ENCODE measurements at regions not wholly inside any gene's neighbourhood (a gene's known extent, or its start where the extent isn't known, plus 50 kb on each side); places are given as distances from the start of the nearest gene placed in this dataset.

DNA sequence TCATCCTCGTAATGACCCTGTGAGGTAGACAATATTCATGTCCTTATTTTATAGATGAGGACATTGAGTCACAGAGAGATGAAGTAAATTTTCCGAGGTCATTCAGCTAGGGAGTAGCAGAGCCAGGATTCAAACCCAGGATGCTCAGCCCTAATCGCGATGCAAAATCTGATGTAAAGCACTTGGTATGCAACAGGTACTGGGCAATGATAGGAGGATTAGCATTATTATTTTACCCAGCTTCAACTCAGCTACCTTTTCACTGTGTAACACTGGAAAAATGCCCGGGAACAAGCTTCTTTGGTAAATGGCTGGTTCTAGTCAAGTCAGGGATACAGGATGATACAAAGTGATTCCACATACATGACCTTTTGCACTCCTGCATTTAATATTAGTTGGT lies 88.7 kb downstream of the ATP1A1 start:
- ChIA-PET CTCF (interaction anchor here (0.7 kb wide), 1 partner anchor 30 kb away, joined by 3 read pairs; no protein-coding TSS in a partner anchor), POLR2A (no interaction called here)
- Histone ChIP-seq H3K27me3 (replicated peaks in 1 of 4; ENCODE audit: control extremely low read depth in 1 of 4, control insufficient read depth in 3 of 4, insufficient read depth in 4 of 4, low read length in 3 of 4) (peaks cover 0 to 4% (median 1%) of the 10 kb centered on the region in 4 experiments), H3K4me1 (ENCODE audit: control insufficient read depth in 2 of 2, insufficient read depth in 2 of 2, low read length in 2 of 2) (no peaks in the 10 kb centered on the region), H4K20me1 (ENCODE audit: control insufficient read depth, insufficient read depth, low read length, poor library complexity, severe bottlenecking) (no peaks in the 10 kb centered on the region), H3K79me2 (ENCODE audit: control insufficient read depth, insufficient read depth, low read length) (no peaks in the 10 kb centered on the region), H2AFZ (ENCODE audit: insufficient read depth, low read depth, low read length, poor library complexity, severe bottlenecking) (no peak overlapping the region), H3K4me3 (ENCODE audit: control extremely low read depth in 1 of 5, extremely low read depth in 1 of 5, insufficient read depth in 1 of 5, low read depth in 2 of 5, low read length in 4 of 5) (no peak overlapping the region), H3K27ac (ENCODE audit: low read length in 2 of 2) (no peak overlapping the region), H3K9me3 (ENCODE audit: control extremely low read depth in 1 of 3, control insufficient read depth in 2 of 3, insufficient read depth in 1 of 3, low read length in 2 of 3) (no peaks in the 10 kb centered on the region), H3K9ac (ENCODE audit: low read length) (no peak overlapping the region), H3K4me2 (replicated peaks; ENCODE audit: low read depth, low read length, poor library complexity, severe bottlenecking) (no peak overlapping the region), H3K36me3 (replicated peaks in 1 of 2; ENCODE audit: control extremely low read depth in 1 of 2, control insufficient read depth in 1 of 2, extremely low read depth in 1 of 2, insufficient read depth in 2 of 2, low read length in 1 of 2) (no peaks in the 10 kb centered on the region)
- Mint-ChIP-seq H3K4me3 (no peak overlapping the region), H3K4me1 (no peaks in the 10 kb centered on the region), H3K27me3 (peaks cover 11% of the 10 kb centered on the region), H3K9me3 (ENCODE audit: insufficient read depth) (no peaks in the 10 kb centered on the region), H3K27ac (no peak overlapping the region)
- intact Hi-C loops (cut with micrococcal nuclease), result no loop called here
- ATAC-seq (ENCODE audit: low read depth) (no peak), DNase-seq (no peak)
- whole genome bisulfite sequencing (ENCODE audit: insufficient coverage), result 100% methylated on average over 1 of the region's 5 CpGs
- TF ChIP-seq EZH2 (IDR thresholded peaks at IDR 0.05; ENCODE audit: borderline replicate concordance, insufficient read depth, low read depth, low read length, poor library complexity, severe bottlenecking) (no peak), CTCF (IDR thresholded peaks at IDR 0.05) (no peak)

- no peaks in the 10 kb centered on the region for H3K9me3 Mint-ChIP-seq (ENCODE audit: insufficient read depth)
- intact Hi-C loops (cut with micrococcal nuclease), result no loop called here
- POLR2A ChIA-PET, result no interaction called here
These were observed 89.7 kb downstream of the ATP1A1 start for GRCh38 chr1:116462722-116463121.

More at GRCh38 chr1:116462722-116463121, 89.7 kb downstream of the ATP1A1 start:
- Histone ChIP-seq H4K20me1 (ENCODE audit: control insufficient read depth, insufficient read depth, low read length, poor library complexity, severe bottlenecking) (no peaks in the 10 kb centered on the region), H3K4me2 (replicated peaks; ENCODE audit: low read depth, low read length, poor library complexity, severe bottlenecking) (no peak overlapping the region), H3K4me3 (ENCODE audit: control extremely low read depth in 1 of 5, extremely low read depth in 1 of 5, insufficient read depth in 1 of 5, low read depth in 2 of 5, low read length in 4 of 5) (no peak overlapping the region), H3K9ac (ENCODE audit: low read length) (no peak overlapping the region), H3K4me1 (ENCODE audit: control insufficient read depth in 2 of 2, insufficient read depth in 2 of 2, low read length in 2 of 2) (no peaks in the 10 kb centered on the region), H3K79me2 (ENCODE audit: control insufficient read depth, insufficient read depth, low read length) (no peaks in the 10 kb centered on the region), H3K27ac (ENCODE audit: low read length in 2 of 2) (no peak overlapping the region), H3K36me3 (replicated peaks in 1 of 2; ENCODE audit: control extremely low read depth in 1 of 2, control insufficient read depth in 1 of 2, extremely low read depth in 1 of 2, insufficient read depth in 2 of 2, low read length in 1 of 2) (no peaks in the 10 kb centered on the region), H3K27me3 (replicated peaks in 1 of 4; ENCODE audit: control extremely low read depth in 1 of 4, control insufficient read depth in 3 of 4, insufficient read depth in 4 of 4, low read length in 3 of 4) (peaks cover 0 to 4% (median 1%) of the 10 kb centered on the region in 4 experiments), H2AFZ (ENCODE audit: insufficient read depth, low read depth, low read length, poor library complexity, severe bottlenecking) (no peak overlapping the region), H3K9me3 (ENCODE audit: control extremely low read depth in 1 of 3, control insufficient read depth in 2 of 3, insufficient read depth in 1 of 3, low read length in 2 of 3) (no peaks in the 10 kb centered on the region)
- Mint-ChIP-seq H3K27ac (no peak overlapping the region), H3K27me3 (peaks cover 14% of the 10 kb centered on the region), H3K4me3 (no peak overlapping the region), H3K4me1 (no peaks in the 10 kb centered on the region)
- no peak for DNase-seq
- CTCF ChIA-PET, result interaction anchor here (0.8 to 1.4 kb wide), 3 partner anchors 20 to 112 kb away, joined by 3 read pairs; no protein-coding TSS in a partner anchor
- 93% methylated on average over 4 of the region's 4 CpGs for WGBS (ENCODE audit: insufficient coverage)
- no peak for ATAC-seq (ENCODE audit: low read depth)
- TF ChIP-seq CTCF (IDR thresholded peaks at IDR 0.05) (no peak), EZH2 (IDR thresholded peaks at IDR 0.05; ENCODE audit: borderline replicate concordance, insufficient read depth, low read depth, low read length, poor library complexity, severe bottlenecking) (no peak)

Data from B cell (primary cell).